Stimulated activated naive B cell treated with anti-CD40 and anti-IgM and Interleukin-4, amounts not matched to agents 10 μg/mL and 1 μg/mL and 100 μg/mL, for 72 hours (primary cell): ENCODE measurements at regions not wholly inside any gene's neighbourhood (a gene's known extent, or its start where the extent isn't known, plus 50 kb on each side); places are given as distances from the start of the nearest gene placed in this dataset.

Experiments used
- ATAC-seq, 2 donors: fragments of 150-1000 bp; cut with Tn5 transposase; replicated peaks; 2 replicates each; pipeline ENCODE4 v1.10.0; 2021; ENCODE audit warnings: moderate library complexity in 1 of 2
- DNase-seq: peaks from one replicate; pipeline ENCODE4 v3.0.0; 2021
- H3K27ac Mint-ChIP-seq: one replicate; pipeline ENCODE4 v1.8.0; 2022; ENCODE audit warnings: mild to moderate bottlenecking, mixed read lengths
- H3K27me3 Mint-ChIP-seq, 2 donors: one replicate each; pipeline ENCODE4 v1.8.0; 2022; ENCODE audit warnings: mixed read lengths in 2 of 2
- H3K36me3 Mint-ChIP-seq, 2 donors: one replicate each; pipeline ENCODE4 v1.8.0; 2022; ENCODE audit warnings: mixed read lengths in 2 of 2, mild to moderate bottlenecking in 1 of 2
- H3K4me1 Mint-ChIP-seq, 2 donors: one replicate each; pipeline ENCODE4 v1.8.0; 2022; ENCODE audit warnings: mixed read lengths in 2 of 2, mild to moderate bottlenecking in 1 of 2
- H3K4me3 Mint-ChIP-seq, 2 donors: one replicate each; pipeline ENCODE4 v1.8.0; 2022; ENCODE audit warnings: mild to moderate bottlenecking in 2 of 2, mixed read lengths in 2 of 2, moderate library complexity in 1 of 2
- H3K9me3 Mint-ChIP-seq, 2 donors: one replicate each; pipeline ENCODE4 v1.8.0; 2022; ENCODE audit warnings: mixed read lengths in 2 of 2, mild to moderate bottlenecking in 1 of 2

DNA sequence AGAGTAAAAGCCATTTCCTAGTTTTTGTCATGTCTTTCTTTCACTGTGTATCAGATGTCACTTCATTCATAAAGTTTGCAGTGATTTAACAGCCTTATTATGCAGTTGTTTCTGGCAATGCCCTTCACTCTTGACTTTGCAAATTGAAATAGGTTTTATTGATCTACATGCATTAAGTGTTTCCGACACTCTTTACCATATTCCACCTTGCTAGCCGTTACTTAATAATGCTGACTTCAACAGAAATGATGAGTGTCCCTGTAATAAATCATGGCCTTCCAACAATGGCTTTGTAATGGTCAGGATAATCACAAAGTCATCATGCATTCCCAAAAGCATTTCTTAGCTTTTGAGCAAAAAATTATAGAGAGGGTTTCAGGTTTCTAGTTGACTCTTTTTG lies 236.8 kb upstream of the FMN2 start:
- no peak for ATAC-seq
- Mint-ChIP-seq H3K9me3 (peaks cover 8 to 10% of the 10 kb centered on the region in 2 donors), H3K4me1 (no peaks in the 10 kb centered on the region), H3K27me3 (no peaks in the 10 kb centered on the region), H3K27ac (no peak overlapping the region), H3K36me3 (peaks cover 0 to 1% of the 10 kb centered on the region in 2 donors), H3K4me3 (no peak overlapping the region)
- no peak for DNase-seq

- Mint-ChIP-seq H3K4me3 (no peak overlapping the region), H3K9me3 (peaks cover 8 to 10% of the 10 kb centered on the region in 2 donors), H3K27me3 (no peaks in the 10 kb centered on the region), H3K36me3 (peaks cover 0 to 1% of the 10 kb centered on the region in 2 donors), H3K4me1 (no peaks in the 10 kb centered on the region), H3K27ac (no peak overlapping the region)
- DNase-seq (no peak), ATAC-seq (no peak)
These were observed 235.6 kb upstream of the FMN2 start for GRCh38 chr1:239856067-239856466.

DNA sequence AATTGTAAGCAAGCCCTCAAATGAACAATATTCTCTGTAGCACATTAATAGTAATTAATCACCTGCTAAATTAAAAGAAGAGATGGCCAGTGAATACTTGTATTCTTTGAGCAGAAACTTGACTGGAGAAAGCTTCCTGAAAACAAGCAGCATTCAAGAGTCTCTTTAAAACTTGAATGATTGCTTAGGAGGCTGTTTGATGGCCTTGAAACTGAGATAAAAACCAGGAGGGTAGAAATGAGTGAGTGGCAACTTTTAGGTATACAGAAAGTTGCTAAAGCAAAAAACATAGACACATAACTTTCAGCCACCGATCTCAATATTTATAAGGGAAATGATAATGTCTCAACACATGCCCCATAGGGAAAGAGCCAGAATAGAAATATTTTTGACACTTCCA lies 234.8 kb upstream of the FMN2 start:
- ATAC-seq (no peak), DNase-seq (no peak)
- H3K36me3 Mint-ChIP-seq, result peaks cover 0 to 1% of the 10 kb centered on the region in 2 donors
- no peak overlapping the region for H3K4me3 Mint-ChIP-seq
- no peaks in the 10 kb centered on the region for H3K27me3 Mint-ChIP-seq
- no peaks in the 10 kb centered on the region for H3K4me1 Mint-ChIP-seq
- H3K27ac Mint-ChIP-seq, result no peak overlapping the region
- peaks cover 8 to 10% of the 10 kb centered on the region in 2 donors for H3K9me3 Mint-ChIP-seq

DNA sequence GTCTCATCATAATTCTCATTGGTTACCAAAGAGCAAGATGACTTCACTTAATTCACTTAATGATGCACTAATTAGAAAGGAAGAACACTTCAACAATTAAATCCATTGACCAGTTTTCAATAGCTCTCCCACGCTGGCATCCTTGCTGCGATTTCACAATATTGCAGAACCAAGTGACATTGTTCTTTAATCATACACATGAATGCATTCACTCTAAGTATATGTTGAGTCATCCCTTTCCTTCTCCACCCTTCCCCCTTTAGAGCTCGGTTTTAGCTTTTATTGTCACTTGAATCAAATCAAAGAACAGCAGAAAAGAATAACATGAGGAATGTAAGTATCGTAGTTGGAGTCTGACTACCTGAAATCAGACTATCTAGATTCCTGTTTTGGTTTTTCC lies 233.6 kb upstream of the FMN2 start:
- H3K27me3 Mint-ChIP-seq, result no peaks in the 10 kb centered on the region
- H3K9me3 Mint-ChIP-seq, result peaks cover 8 to 10% of the 10 kb centered on the region in 2 donors
- no peak for ATAC-seq
- DNase-seq, result no peak
- H3K4me3 Mint-ChIP-seq, result no peak overlapping the region
- H3K4me1 Mint-ChIP-seq, result no peaks in the 10 kb centered on the region
- H3K36me3 Mint-ChIP-seq, result peaks cover 0 to 1% of the 10 kb centered on the region in 2 donors
- H3K27ac Mint-ChIP-seq, result no peak overlapping the region

GRCh38 chr1:239858529-239858928 lies 233.2 kb upstream of the FMN2 start:
- no peaks in the 10 kb centered on the region for H3K4me1 Mint-ChIP-seq
- no peak overlapping the region for H3K27ac Mint-ChIP-seq
- no peak for ATAC-seq
- H3K36me3 Mint-ChIP-seq, result peaks cover 0 to 1% of the 10 kb centered on the region in 2 donors
- DNase-seq, result no peak
- no peak overlapping the region for H3K4me3 Mint-ChIP-seq
- peaks cover 10% of the 10 kb centered on the region in 2 donors for H3K9me3 Mint-ChIP-seq
- no peaks in the 10 kb centered on the region for H3K27me3 Mint-ChIP-seq

- Mint-ChIP-seq H3K4me1 (no peaks in the 10 kb centered on the region), H3K9me3 (peaks cover 0 to 6% of the 10 kb centered on the region in 2 donors), H3K4me3 (no peak overlapping the region), H3K36me3 (no peaks in the 10 kb centered on the region), H3K27ac (no peak overlapping the region), H3K27me3 (no peaks in the 10 kb centered on the region)
- ATAC-seq (no peak), DNase-seq (no peak)
These were observed 229.7 kb upstream of the FMN2 start for GRCh38 chr1:239861985-239862384.

DNA sequence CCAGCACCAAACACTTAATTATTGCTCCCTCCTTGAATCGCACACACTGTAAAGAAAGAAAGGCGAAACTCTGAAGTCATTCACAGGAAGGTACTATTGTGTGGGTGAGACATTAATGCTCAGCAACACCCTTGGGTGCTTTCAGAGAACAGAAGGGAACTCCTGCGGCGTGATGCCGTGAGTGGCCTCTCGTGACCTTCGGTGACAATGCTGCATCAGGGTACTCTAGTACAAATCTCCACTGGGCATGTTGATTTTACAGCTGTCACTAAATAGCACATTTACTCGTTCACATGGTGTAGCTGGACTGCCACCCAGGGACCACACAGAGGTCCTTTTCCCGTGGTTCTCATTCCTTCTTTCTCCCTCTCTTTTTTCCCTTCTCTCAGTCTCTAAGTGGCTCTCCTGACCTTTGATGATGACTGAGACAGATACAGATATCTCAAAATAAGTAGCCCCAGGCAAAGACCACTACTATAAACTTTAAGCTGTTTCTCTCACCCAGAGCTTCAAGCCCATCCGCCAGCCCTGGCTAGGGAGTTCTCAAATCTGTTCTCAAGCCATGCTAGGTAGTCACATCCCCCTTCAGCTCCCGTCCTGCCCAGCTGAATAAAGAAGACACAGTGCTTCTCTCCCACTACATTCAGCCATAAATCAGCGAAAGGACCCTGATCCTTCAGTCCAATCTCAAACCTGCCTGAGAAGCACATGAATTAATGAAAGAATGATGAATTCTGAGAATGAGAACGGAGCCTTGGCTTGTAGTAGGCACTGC lies 223.4 kb upstream of the FMN2 start:
- H3K4me3 Mint-ChIP-seq, result no peak overlapping the region
- no peaks in the 10 kb centered on the region for H3K4me1 Mint-ChIP-seq
- no peaks in the 10 kb centered on the region for H3K36me3 Mint-ChIP-seq
- H3K27ac Mint-ChIP-seq, result no peak overlapping the region
- no peak for DNase-seq
- ATAC-seq, result no peak
- no peaks in the 10 kb centered on the region for H3K27me3 Mint-ChIP-seq
- peaks cover 0 to 3% of the 10 kb centered on the region in 2 donors for H3K9me3 Mint-ChIP-seq

GRCh38 chr1:239870194-239870593 lies 221.5 kb upstream of the FMN2 start:
- Mint-ChIP-seq H3K4me3 (no peak overlapping the region), H3K4me1 (no peaks in the 10 kb centered on the region), H3K9me3 (peaks cover 0 to 2% of the 10 kb centered on the region in 2 donors), H3K27ac (no peak overlapping the region), H3K27me3 (no peaks in the 10 kb centered on the region), H3K36me3 (no peaks in the 10 kb centered on the region)
- ATAC-seq (no peak), DNase-seq (no peak)

- Mint-ChIP-seq H3K36me3 (no peaks in the 10 kb centered on the region), H3K27me3 (no peaks in the 10 kb centered on the region), H3K27ac (no peak overlapping the region), H3K9me3 (no peaks in the 10 kb centered on the region), H3K4me3 (no peak overlapping the region), H3K4me1 (no peaks in the 10 kb centered on the region)
- DNase-seq (no peak), ATAC-seq (no peak)
These were observed 219.1 kb upstream of the FMN2 start for GRCh38 chr1:239872626-239873025.

GRCh38 chr1:239874831-239875230 lies 216.9 kb upstream of the FMN2 start:
- ATAC-seq (no peak), DNase-seq (no peak)
- Mint-ChIP-seq H3K27me3 (no peaks in the 10 kb centered on the region), H3K4me1 (no peaks in the 10 kb centered on the region), H3K27ac (no peak overlapping the region), H3K36me3 (no peaks in the 10 kb centered on the region), H3K9me3 (no peaks in the 10 kb centered on the region), H3K4me3 (no peak overlapping the region)

- no peak for DNase-seq
- H3K27ac Mint-ChIP-seq, result no peak overlapping the region
- no peaks in the 10 kb centered on the region for H3K4me1 Mint-ChIP-seq
- no peaks in the 10 kb centered on the region for H3K9me3 Mint-ChIP-seq
- H3K27me3 Mint-ChIP-seq, result no peaks in the 10 kb centered on the region
- no peak for ATAC-seq
- no peaks in the 10 kb centered on the region for H3K36me3 Mint-ChIP-seq
- H3K4me3 Mint-ChIP-seq, result no peak overlapping the region
These were observed 212.1 kb upstream of the FMN2 start for GRCh38 chr1:239879321-239880170.

DNA sequence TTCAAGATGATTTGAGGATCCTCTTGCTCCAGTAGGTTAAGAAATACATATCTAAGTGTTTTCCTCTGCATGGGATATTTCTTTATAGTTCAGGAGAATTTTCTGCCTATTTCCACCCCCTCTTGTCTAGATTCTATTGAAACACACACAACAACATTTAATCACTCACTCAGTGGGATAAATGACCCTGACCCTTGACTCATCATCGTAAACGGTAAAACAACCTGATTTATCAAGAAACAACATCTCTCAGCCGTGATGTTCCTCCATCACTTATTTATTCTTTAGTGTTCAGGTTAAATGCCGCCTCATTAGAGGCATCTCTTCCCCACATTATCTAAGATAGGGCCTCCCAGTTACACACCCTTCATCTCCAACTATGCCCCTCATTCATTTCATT lies 208.7 kb upstream of the FMN2 start:
- ATAC-seq, result no peak
- no peaks in the 10 kb centered on the region for H3K4me1 Mint-ChIP-seq
- H3K27ac Mint-ChIP-seq, result no peak overlapping the region
- H3K36me3 Mint-ChIP-seq, result no peaks in the 10 kb centered on the region
- DNase-seq, result no peak
- no peak overlapping the region for H3K4me3 Mint-ChIP-seq
- H3K27me3 Mint-ChIP-seq, result no peaks in the 10 kb centered on the region
- no peaks in the 10 kb centered on the region for H3K9me3 Mint-ChIP-seq

- H3K27me3 Mint-ChIP-seq, result no peaks in the 10 kb centered on the region
- no peaks in the 10 kb centered on the region for H3K9me3 Mint-ChIP-seq
- H3K4me1 Mint-ChIP-seq, result no peaks in the 10 kb centered on the region
- no peak overlapping the region for H3K4me3 Mint-ChIP-seq
- no peak overlapping the region for H3K27ac Mint-ChIP-seq
- H3K36me3 Mint-ChIP-seq, result no peaks in the 10 kb centered on the region
- DNase-seq (no peak), ATAC-seq (no peak)
These were observed 206.9 kb upstream of the FMN2 start for GRCh38 chr1:239884796-239885195.

DNA sequence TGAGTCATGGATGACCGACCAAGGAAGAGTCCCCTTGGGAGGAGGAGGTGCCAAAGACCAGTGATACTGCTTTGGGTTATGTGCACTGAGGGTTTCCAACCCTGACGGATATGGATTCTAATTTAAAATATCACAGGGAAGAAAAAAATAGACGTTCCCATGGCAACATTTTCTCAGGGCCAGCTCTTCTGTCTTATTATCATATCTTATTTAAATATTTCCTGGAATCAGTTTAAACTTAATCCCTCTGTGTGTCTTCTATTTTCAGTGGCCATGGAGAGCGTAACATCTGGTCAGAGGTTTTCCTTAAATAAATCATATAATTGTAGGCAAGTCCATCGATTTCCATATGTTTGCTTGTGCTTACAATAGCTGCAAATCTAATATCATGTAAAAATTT lies 205.4 kb upstream of the FMN2 start:
- no peaks in the 10 kb centered on the region for H3K9me3 Mint-ChIP-seq
- ATAC-seq (no peak), DNase-seq (no peak)
- H3K4me3 Mint-ChIP-seq, result no peak overlapping the region
- H3K27ac Mint-ChIP-seq, result no peak overlapping the region
- H3K36me3 Mint-ChIP-seq, result no peaks in the 10 kb centered on the region
- no peaks in the 10 kb centered on the region for H3K27me3 Mint-ChIP-seq
- H3K4me1 Mint-ChIP-seq, result no peaks in the 10 kb centered on the region

DNA sequence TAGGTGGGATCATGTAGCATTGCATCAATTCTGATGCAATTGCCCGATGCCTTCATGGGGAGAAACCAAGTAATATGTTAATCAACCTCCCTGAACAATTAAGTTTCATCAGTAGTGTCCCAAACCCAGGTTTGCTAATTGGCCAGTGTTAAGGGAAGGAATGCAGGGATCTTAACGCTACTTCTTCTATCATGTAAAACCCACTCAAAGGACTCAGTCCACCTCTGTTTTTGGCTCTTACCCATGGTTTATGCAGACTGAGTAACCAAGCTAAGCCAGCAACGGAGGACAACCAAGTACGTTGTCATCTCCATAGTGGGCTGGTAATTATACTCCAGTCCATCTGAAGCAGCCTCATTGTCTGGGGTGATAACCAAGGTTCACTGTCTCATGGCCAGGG lies 203.0 kb upstream of the FMN2 start:
- ATAC-seq (no peak), DNase-seq (no peak)
- Mint-ChIP-seq H3K4me3 (no peak overlapping the region), H3K4me1 (no peaks in the 10 kb centered on the region), H3K27ac (no peak overlapping the region), H3K36me3 (no peaks in the 10 kb centered on the region), H3K27me3 (no peaks in the 10 kb centered on the region), H3K9me3 (no peaks in the 10 kb centered on the region)
